ENCODE measurements at regions not wholly inside any gene's neighbourhood (a gene's known extent, or its start where the extent isn't known, plus 50 kb on each side); places are given as distances from the start of the nearest gene placed in this dataset.

DNA sequence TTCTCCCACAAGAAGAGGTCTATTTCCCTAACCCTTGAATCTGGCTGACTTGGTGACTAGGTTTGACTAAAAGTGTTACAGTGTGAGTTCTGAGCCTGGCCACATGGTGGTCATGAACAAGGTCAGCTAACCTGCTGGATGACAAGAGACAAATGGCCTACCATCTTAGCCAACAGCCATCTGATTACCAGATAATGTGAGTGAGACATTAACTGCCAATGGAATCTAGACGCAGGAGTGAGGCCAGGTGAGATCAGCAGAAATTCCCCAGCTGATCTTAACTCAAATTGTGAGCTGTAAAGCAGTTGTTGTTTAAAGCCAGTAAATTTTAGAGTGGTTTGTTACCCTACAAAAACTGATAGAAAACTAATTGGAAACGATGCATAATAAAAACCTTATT, 320.0 kb downstream of the BRINP2 start:
- TF ChIP-seq, protein P1, sequence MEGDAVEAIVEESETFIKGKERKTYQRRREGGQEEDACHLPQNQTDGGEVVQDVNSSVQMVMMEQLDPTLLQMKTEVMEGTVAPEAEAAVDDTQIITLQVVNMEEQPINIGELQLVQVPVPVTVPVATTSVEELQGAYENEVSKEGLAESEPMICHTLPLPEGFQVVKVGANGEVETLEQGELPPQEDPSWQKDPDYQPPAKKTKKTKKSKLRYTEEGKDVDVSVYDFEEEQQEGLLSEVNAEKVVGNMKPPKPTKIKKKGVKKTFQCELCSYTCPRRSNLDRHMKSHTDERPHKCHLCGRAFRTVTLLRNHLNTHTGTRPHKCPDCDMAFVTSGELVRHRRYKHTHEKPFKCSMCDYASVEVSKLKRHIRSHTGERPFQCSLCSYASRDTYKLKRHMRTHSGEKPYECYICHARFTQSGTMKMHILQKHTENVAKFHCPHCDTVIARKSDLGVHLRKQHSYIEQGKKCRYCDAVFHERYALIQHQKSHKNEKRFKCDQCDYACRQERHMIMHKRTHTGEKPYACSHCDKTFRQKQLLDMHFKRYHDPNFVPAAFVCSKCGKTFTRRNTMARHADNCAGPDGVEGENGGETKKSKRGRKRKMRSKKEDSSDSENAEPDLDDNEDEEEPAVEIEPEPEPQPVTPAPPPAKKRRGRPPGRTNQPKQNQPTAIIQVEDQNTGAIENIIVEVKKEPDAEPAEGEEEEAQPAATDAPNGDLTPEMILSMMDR (IDR thresholded peaks at IDR 0.05; ENCODE audit: insufficient read depth, low read length, poor library complexity, severe bottlenecking) = no peak
- no peak for TF ChIP-seq EZH2phosphoT487 (conservative IDR thresholded peaks at IDR 0.05; ENCODE audit: low read length)

Measured in SU-DHL-6 (cell line).